Fibroblast of the aortic adventitia (primary cell): ENCODE measurements at regions not wholly inside any gene's neighbourhood (a gene's known extent, or its start where the extent isn't known, plus 50 kb on each side); places are given as distances from the start of the nearest gene placed in this dataset.

ENCODE experiments used
- DNase-seq: peaks from one replicate; pipeline ENCODE4 v3.0.0-alpha.2; 2010; ENCODE audit warnings: low read depth
- H3K4me3 ChIP-seq: 2 replicates; pipeline ENCODE4 v1.5.1; 2011; ENCODE audit warnings: low read depth, mild to moderate bottlenecking, control low read depth, low read length, moderate library complexity
- CTCF ChIP-seq: IDR thresholded peaks from 2 replicates; pipeline ENCODE4 v1.5.1; 2011; ENCODE audit warnings: mild to moderate bottlenecking, low read length, control low read depth, inconsistent platforms; ENCODE audit not compliant: insufficient read depth

GRCh38 chr5:82809420-82810143, 267.6 kb downstream of the TMEM167A start:
- TF ChIP-seq CTCF: no peak
- DNase-seq: no peak
- H3K4me3 ChIP-seq: no peak overlapping the region

DNA sequence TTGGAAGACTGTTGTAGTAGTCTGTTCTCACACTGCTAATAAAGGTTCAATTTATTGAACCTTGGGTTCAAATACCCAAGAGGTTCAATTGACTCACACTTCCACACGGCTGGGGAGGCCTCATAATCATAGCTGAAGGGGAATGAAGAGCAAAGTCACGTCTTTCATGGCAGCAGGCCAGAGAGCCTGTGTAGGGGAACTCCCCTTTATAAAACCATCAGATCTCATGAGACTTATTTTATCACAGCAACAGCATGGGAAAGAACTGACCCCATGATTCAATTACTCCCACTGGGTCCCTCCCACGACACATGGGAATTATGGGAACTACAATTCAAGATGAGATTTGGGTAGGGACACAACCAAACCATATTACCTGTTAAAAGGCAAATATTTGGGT, 268.2 kb downstream of the TMEM167A start:
- no peak overlapping the region for H3K4me3 ChIP-seq
- no peak for DNase-seq
- TF ChIP-seq CTCF: no peak

GRCh38 chr5:82807021-82807420, 270.2 kb downstream of the TMEM167A start:
- no peak overlapping the region for H3K4me3 ChIP-seq
- TF ChIP-seq CTCF: no peak
- DNase-seq: no peak

- peak; percentile 30 for DNase-seq
- TF ChIP-seq CTCF: no peak
- H3K4me3 ChIP-seq: no peak overlapping the region
These were observed 270.7 kb downstream of the TMEM167A start for GRCh38 chr5:82806513-82806912.

- no peak for DNase-seq
- TF ChIP-seq CTCF: no peak
- no peak overlapping the region for H3K4me3 ChIP-seq
These were observed 273.0 kb downstream of the TMEM167A start for GRCh38 chr5:82804155-82804690.

- DNase-seq: no peak
- H3K4me3 ChIP-seq: no peak overlapping the region
- no peak for TF ChIP-seq CTCF
These were observed 274.2 kb downstream of the TMEM167A start for GRCh38 chr5:82802954-82803353.
